Esophagus muscularis mucosa (tissue), 4 donors: ENCODE measurements at regions not wholly inside any gene's neighbourhood (a gene's known extent, or its start where the extent isn't known, plus 50 kb on each side); places are given as distances from the start of the nearest gene placed in this dataset.

Experiments
- DNase-seq: peaks from one replicate; pipeline ENCODE4 v3.0.0-alpha.2; 2017; ENCODE audit errors: extremely low spot score
- H3K27ac ChIP-seq, 4 donors: fragments of 200-600 bp; sonication (generic); replicated peaks in 1 of 4; 1 replicate in 3 of 4; 2 replicates in 1 of 4; pipeline ENCODE4 v1.5.1; 2016 to 2019; ENCODE audit warnings: mild to moderate bottlenecking in 1 of 4
- H3K27me3 ChIP-seq, 4 donors: fragments of 200-600 bp; sonication (generic); one replicate each; pipeline versions ENCODE4 v1.5.1 to v1.6.0; 2016 to 2019
- H3K36me3 ChIP-seq, 4 donors: fragments of 200-600 bp; sonication (generic); one replicate each; pipeline ENCODE4 v1.5.1; 2016 to 2019
- H3K4me1 ChIP-seq, 4 donors: fragments of 200-600 bp; sonication (generic); one replicate each; pipeline ENCODE4 v1.5.1; 2016 to 2019
- H3K4me3 ChIP-seq, 4 donors: fragments of 200-600 bp; sonication (generic); 1 replicate in 2 of 4; 2 replicates in 2 of 4; pipeline ENCODE4 v1.5.1; 2016 to 2019; ENCODE audit warnings: mild to moderate bottlenecking in 4 of 4, moderate library complexity in 1 of 4
- H3K9me3 ChIP-seq, 4 donors: fragments of 200-600 bp; sonication (generic); 1 replicate in 3 of 4; 2 replicates in 1 of 4; pipeline ENCODE4 v1.5.1; 2016 to 2019
- EP300 ChIP-seq: sonication (generic); formaldehyde crosslinking; IDR thresholded peaks from one replicate; pipeline ENCODE4 v1.6.1; 2017; ENCODE audit warnings: antibody characterized with exemption
- POLR2A ChIP-seq: fragments of 450-650 bp; IDR thresholded peaks from one replicate; pipeline ENCODE4 v1.6.1; 2017; ENCODE audit warnings: antibody characterized with exemption, moderate library complexity, mild to moderate bottlenecking, low read depth
- POLR2AphosphoS5 ChIP-seq, 2 donors: sonication (generic); formaldehyde crosslinking; IDR thresholded peaks; one replicate each; pipeline ENCODE4 v1.6.1; 2017; ENCODE audit warnings: antibody characterized with exemption in 2 of 2
- WGBS: methylation state at CpG from one replicate; pipeline ENCODE4 v1.1.5; 2018; 5-methylcytosine and 5-hydroxymethylcytosine counted together
- intact Hi-C: fragments of 100-400 bp; cut with DNase I; formaldehyde crosslinking; loops from one replicate; pipeline ENCODE4 v1.15.1; 2023
- TF ChIP-seq, protein P1 (sequence below), 3 experiments: fragments of 200-600 bp in 2 of 3; fragments of 450-650 bp in 1 of 3; sonication (generic) in 2 of 3; IDR thresholded peaks; one replicate each; pipeline ENCODE4 v1.5.1; 2017 to 2019; ENCODE audit warnings: antibody characterized with exemption in 3 of 3, mild to moderate bottlenecking in 2 of 3, moderate library complexity in 1 of 3

DNA sequence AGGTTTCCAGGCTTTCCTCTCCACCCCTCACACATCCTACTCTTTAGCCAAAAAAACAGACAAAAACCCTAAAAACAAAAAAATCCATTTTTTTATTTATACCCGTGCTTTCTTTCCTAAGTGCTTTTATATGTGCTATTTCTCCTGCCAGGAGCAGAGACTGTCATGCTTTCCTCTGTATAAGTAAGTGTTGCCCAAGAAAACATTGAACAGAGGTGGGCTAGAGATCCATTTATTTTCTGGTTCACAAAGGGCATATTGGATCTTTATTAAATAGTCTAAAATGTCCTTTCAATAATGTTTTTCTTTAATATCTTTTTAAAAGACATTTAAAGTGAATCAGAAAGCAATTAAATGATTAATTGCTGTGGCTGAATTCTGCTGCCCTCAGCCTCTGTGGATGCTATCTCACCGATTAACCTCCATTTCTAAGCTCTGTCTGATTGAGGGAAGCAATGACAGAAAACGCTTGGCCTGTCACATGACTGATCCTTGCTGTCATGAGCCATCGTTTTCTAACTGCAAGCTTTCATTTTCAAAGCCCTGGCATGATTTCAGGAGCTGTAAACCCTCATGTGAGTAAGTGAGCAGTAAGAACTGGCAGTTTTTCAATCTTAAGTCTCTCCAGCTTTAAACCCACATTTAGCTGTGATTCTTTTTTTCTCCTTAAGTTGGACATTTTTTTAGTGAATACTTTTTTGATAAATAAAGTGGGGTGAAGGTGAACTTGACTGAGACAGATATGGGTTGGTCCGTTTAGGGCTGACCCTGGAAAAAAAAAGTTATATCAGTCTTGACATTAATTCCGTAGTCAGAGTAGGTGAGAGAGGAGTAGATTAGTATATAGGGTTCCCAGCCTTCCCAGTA is 180.7 kb upstream of the PGRMC2 start:
- Histone ChIP-seq H3K9me3 (no peaks in the 10 kb centered on the region), H3K27ac (peak overlapping the region; percentile 9 to 49 (median 18)), H3K4me3 (peak overlapping the region in 2 of 4 donors; percentile 14 to 25), H3K36me3 (no peaks in the 10 kb centered on the region), H3K4me1 (peaks cover 9 to 17% (median 14%) of the 10 kb centered on the region in 4 donors), H3K27me3 (no peaks in the 10 kb centered on the region)
- DNase-seq = no peak
- intact Hi-C loops = loop anchor here (5.0 kb wide), 1 partner anchor 59 kb away; no protein-coding TSS in a partner anchor
- WGBS = 26% methylated on average over 6 of the region's 6 CpGs
- TF ChIP-seq POLR2AphosphoS5 (IDR thresholded peaks at IDR 0.05) = peak; percentile 33 to 60
- TF ChIP-seq, protein P1, sequence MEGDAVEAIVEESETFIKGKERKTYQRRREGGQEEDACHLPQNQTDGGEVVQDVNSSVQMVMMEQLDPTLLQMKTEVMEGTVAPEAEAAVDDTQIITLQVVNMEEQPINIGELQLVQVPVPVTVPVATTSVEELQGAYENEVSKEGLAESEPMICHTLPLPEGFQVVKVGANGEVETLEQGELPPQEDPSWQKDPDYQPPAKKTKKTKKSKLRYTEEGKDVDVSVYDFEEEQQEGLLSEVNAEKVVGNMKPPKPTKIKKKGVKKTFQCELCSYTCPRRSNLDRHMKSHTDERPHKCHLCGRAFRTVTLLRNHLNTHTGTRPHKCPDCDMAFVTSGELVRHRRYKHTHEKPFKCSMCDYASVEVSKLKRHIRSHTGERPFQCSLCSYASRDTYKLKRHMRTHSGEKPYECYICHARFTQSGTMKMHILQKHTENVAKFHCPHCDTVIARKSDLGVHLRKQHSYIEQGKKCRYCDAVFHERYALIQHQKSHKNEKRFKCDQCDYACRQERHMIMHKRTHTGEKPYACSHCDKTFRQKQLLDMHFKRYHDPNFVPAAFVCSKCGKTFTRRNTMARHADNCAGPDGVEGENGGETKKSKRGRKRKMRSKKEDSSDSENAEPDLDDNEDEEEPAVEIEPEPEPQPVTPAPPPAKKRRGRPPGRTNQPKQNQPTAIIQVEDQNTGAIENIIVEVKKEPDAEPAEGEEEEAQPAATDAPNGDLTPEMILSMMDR (IDR thresholded peaks at IDR 0.05) = no peak

DNA sequence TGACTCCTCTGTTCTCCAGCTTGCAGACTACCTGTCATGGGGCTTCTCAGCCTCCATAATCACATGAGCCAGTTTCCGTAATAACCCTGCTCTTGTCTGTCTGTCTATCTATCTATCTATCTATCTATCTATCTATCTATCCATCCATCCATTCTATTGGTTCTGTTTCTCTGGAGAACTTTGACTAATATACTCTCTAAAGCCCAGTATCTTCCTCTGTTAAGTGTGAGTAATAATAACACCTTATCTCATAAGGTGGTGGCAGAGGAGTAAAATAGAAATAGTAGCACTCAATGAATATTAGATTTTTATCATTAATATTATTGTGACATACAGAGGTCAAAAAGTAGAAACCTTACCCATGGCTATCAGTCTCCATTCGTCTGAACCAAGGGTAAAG is 177.9 kb upstream of the PGRMC2 start:
- TF ChIP-seq POLR2A (no peak), EP300 (no peak), POLR2AphosphoS5 (IDR thresholded peaks at IDR 0.05) (no peak)
- TF ChIP-seq, protein P1 (IDR thresholded peaks at IDR 0.05) = no peak
- H3K27me3 ChIP-seq = no peaks in the 10 kb centered on the region
- H3K9me3 ChIP-seq = no peaks in the 10 kb centered on the region
- no peaks in the 10 kb centered on the region for H3K36me3 ChIP-seq
- H3K27ac ChIP-seq = no peak overlapping the region
- intact Hi-C loops = loop anchor here (5.0 kb wide), 1 partner anchor 62 kb away; no protein-coding TSS in a partner anchor
- WGBS = 48% methylated on average over 2 of the region's 2 CpGs
- peaks cover 9 to 17% (median 14%) of the 10 kb centered on the region in 4 donors for H3K4me1 ChIP-seq
- H3K4me3 ChIP-seq = no peak overlapping the region
- DNase-seq = no peak

DNA sequence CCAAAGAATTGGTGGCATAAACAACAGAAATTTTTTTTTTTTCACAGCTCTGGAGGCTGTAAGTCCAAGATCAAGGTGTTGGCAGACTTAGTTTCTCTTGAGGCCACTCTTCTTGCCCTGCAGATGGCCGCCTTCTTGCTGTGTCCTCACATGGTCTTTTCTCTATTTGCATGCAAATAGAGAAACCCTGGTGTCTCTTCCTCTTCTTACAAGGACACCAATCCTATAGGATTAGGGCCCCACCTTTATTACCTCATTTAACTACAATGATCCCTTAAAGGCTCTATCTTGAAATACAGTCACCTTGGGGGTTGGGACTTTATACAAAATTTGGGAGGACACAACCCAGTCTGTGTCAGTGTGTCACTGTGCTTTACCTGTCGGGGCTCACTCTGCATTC is 175.4 kb upstream of the PGRMC2 start:
- peaks cover 2 to 7% (median 4%) of the 10 kb centered on the region in 4 donors for H3K4me1 ChIP-seq
- no peaks in the 10 kb centered on the region for H3K36me3 ChIP-seq
- no peaks in the 10 kb centered on the region for H3K27me3 ChIP-seq
- H3K4me3 ChIP-seq = no peak overlapping the region
- TF ChIP-seq POLR2AphosphoS5 (IDR thresholded peaks at IDR 0.05) = no peak
- TF ChIP-seq, protein P1 (IDR thresholded peaks at IDR 0.05) = no peak
- TF ChIP-seq POLR2A = no peak
- no peak for TF ChIP-seq EP300
- no peak for DNase-seq
- no peak overlapping the region for H3K27ac ChIP-seq
- H3K9me3 ChIP-seq = no peaks in the 10 kb centered on the region
- intact Hi-C loops = no loop called here
- 100% methylated on average over 2 of the region's 2 CpGs for WGBS

DNA sequence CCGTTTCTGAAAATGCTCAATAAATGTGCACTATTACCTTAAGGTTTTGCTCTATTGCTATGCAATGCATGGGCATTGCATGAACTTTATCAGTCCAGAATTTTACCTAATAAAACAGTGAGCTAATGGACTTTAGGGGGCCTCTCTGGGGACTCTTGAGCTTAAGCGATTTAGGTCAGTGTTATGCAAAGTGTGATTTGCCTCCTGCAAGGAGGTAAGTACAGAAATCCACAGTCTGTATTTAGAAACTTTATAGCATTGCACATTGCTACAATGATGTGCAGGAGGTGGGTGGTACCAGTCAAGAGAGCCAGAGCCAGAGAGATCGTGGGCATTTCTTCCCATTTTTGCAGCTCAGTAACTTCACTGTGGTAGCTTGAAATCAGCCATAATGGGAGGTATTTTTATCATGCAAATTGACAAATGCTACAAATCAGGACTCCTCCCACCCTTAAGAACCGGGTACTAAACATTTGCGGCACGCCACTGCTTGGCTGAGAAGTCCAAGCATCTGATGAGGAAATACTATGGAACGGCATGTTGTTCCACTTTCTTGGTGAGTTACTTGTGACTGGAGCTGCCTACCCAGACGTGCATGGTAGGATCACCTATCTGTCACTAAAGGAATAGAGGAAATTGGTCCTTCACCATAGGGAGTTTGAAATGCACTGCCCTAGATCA is 174.6 kb upstream of the PGRMC2 start:
- no peak for TF ChIP-seq POLR2AphosphoS5 (IDR thresholded peaks at IDR 0.05)
- no peak for TF ChIP-seq POLR2A
- TF ChIP-seq, protein P1 (IDR thresholded peaks at IDR 0.05) = no peak
- TF ChIP-seq EP300 = no peak
- H3K4me3 ChIP-seq = no peak overlapping the region
- no peaks in the 10 kb centered on the region for H3K4me1 ChIP-seq
- WGBS = 88% methylated on average over 8 of the region's 8 CpGs
- H3K9me3 ChIP-seq = no peaks in the 10 kb centered on the region
- H3K27ac ChIP-seq = no peak overlapping the region
- no peaks in the 10 kb centered on the region for H3K36me3 ChIP-seq
- no peak for DNase-seq
- H3K27me3 ChIP-seq = no peaks in the 10 kb centered on the region
- intact Hi-C loops = no loop called here
